ENCODE measurements at regions not wholly inside any gene's neighbourhood (a gene's known extent, or its start where the extent isn't known, plus 50 kb on each side); places are given as distances from the start of the nearest gene placed in this dataset.
"Not testable (repeated sequence)": the region's sequence is repeated elsewhere in the genome, so short reads cannot be mapped to it uniquely, and the experiment has no call there.

- not testable (repeated sequence) for TF ChIP-seq CTCF (IDR thresholded peaks at IDR 0.05; ENCODE audit: low read depth, low read length, poor library complexity, severe bottlenecking); EZH2phosphoT487 (IDR thresholded peaks at IDR 0.05; ENCODE audit: borderline replicate concordance, low read length)
Measured at GRCh38 chr3:95860628-95861027, 953.8 kb upstream of the EPHA6 start.

Data from DOHH2 (cell line).